K562 (cell line): ENCODE measurements at regions not wholly inside any gene's neighbourhood (a gene's known extent, or its start where the extent isn't known, plus 50 kb on each side); places are given as distances from the start of the nearest gene placed in this dataset.

Source experiments
- BRCA1 ChIP-seq, 2 experiments: fragments of 450-650 bp in 1 of 2; sonication (generic) in 1 of 2; formaldehyde crosslinking in 1 of 2; IDR thresholded peaks; 2 replicates each; pipeline versions ENCODE4 v1.5.0 to v1.6.1; 2017 to 2020; ENCODE audit warnings: mild to moderate bottlenecking in 1 of 2, missing genetic modification reagents in 1 of 2
- CTCF ChIP-seq, 3 experiments: IDR thresholded peaks in 2 of 3; conservative IDR thresholded peaks in 1 of 3; 2 replicates each; pipeline ENCODE4 v1.5.1; 2011 to 2012; ENCODE audit warnings: low read length in 3 of 3, mild to moderate bottlenecking in 3 of 3, control low read depth in 2 of 3, improper control_type of control experiment in 1 of 3, inconsistent platforms in 1 of 3, low read depth in 1 of 3, mixed read lengths in 1 of 3, moderate library complexity in 1 of 3; ENCODE audit not compliant: insufficient read depth in 2 of 3
- EZH2 ChIP-seq: IDR thresholded peaks from 2 replicates; pipeline ENCODE4 v1.6.1; 2012; ENCODE audit warnings: low read depth, mild to moderate bottlenecking, inconsistent platforms, low read length, borderline replicate concordance
- HSF4 ChIP-seq: fragments of 250-450 bp; sonication (Bioruptor Pico); IDR thresholded peaks from 2 replicates; pipeline ENCODE4 v2.1.2; 2022; ENCODE audit warnings: mild to moderate bottlenecking, moderate library complexity, borderline replicate concordance
- MTA3 ChIP-seq: fragments of 450-650 bp; formaldehyde crosslinking; IDR thresholded peaks from 2 replicates; pipeline ENCODE4 v1.6.1; 2017; ENCODE audit warnings: mild to moderate bottlenecking, borderline replicate concordance
- PRPF4 ChIP-seq: fragments of 200-400 bp; formaldehyde crosslinking; IDR thresholded peaks from one replicate; pipeline ENCODE4 v1.6.1; 2017; ENCODE audit warnings: low read length, low read depth, mild to moderate bottlenecking; ENCODE audit not compliant: insufficient read depth, poor library complexity, severe bottlenecking
- RCOR1 ChIP-seq, 2 experiments: IDR thresholded peaks; 2 replicates each; pipeline ENCODE4 v1.6.1; 2012; ENCODE audit warnings: low read depth in 2 of 2, low read length in 2 of 2, borderline replicate concordance in 1 of 2, improper control_type of control experiment in 1 of 2
- TAF1 ChIP-seq: IDR thresholded peaks from 2 replicates; pipeline ENCODE4 v1.6.1; 2011; ENCODE audit warnings: mild to moderate bottlenecking, low read length, moderate library complexity; ENCODE audit not compliant: insufficient read depth, control insufficient read depth, severe bottlenecking; ENCODE audit errors: extremely low read depth
- TEAD4 ChIP-seq, 2 experiments: sonication (generic) in 1 of 2; formaldehyde crosslinking in 1 of 2; IDR thresholded peaks; 2 replicates each; pipeline versions ENCODE4 v1.6.1 to v1.8.0; 2012 to 2022; ENCODE audit warnings: borderline replicate concordance in 1 of 2, inconsistent platforms in 1 of 2, low read length in 1 of 2, mild to moderate bottlenecking in 1 of 2, missing genetic modification reagents in 1 of 2
- ZNF146 ChIP-seq: IDR thresholded peaks from one replicate; pipeline ENCODE4 v1.6.1; 2018; ENCODE audit warnings: missing compliant biosample characterization; ENCODE audit not compliant: unreplicated experiment
- ZNF280A ChIP-seq: fragments of 450-650 bp; IDR thresholded peaks from 2 replicates; pipeline ENCODE4 v1.6.1; 2018; ENCODE audit warnings: mild to moderate bottlenecking, low read depth; ENCODE audit not compliant: partially characterized antibody

GRCh38 chr10:64745565-64745964 lies 1224.4 kb downstream of the REEP3 start:
- TF ChIP-seq RCOR1 (IDR thresholded peaks at IDR 0.05; ENCODE audit: borderline replicate concordance in 1 of 2, low read depth in 2 of 2, low read length in 2 of 2) = no peak
- no peak for TF ChIP-seq CTCF (IDR thresholded peaks at IDR 0.05 in 2 of 3, conservative IDR thresholded peaks at IDR 0.05 in 1 of 3; ENCODE audit: insufficient read depth in 2 of 3, low read depth in 1 of 3, low read length in 3 of 3)
- no peak for TF ChIP-seq ZNF280A
- no peak for TF ChIP-seq TAF1
- no peak for TF ChIP-seq PRPF4
- no peak for TF ChIP-seq EZH2
- no peak for TF ChIP-seq TEAD4 (IDR thresholded peaks at IDR 0.05; ENCODE audit: low read length)
- no peak for TF ChIP-seq TEAD4 (CRISPR knock-in tag; IDR thresholded peaks at IDR 0.05; ENCODE audit: borderline replicate concordance)
- no peak for TF ChIP-seq HSF4
- TF ChIP-seq MTA3 = no peak
- TF ChIP-seq BRCA1 (IDR thresholded peaks at IDR 0.05) = no peak
- TF ChIP-seq BRCA1 (CRISPR knock-in tag; IDR thresholded peaks at IDR 0.05) = no peak
- no peak for TF ChIP-seq ZNF146 (CRISPR knock-in tag)
